ENCODE measurements at regions not wholly inside any gene's neighbourhood (a gene's known extent, or its start where the extent isn't known, plus 50 kb on each side); places are given as distances from the start of the nearest gene placed in this dataset.
"Not testable (repeated sequence)": the region's sequence is repeated elsewhere in the genome, so short reads cannot be mapped to it uniquely, and the experiment has no call there.

DNA sequence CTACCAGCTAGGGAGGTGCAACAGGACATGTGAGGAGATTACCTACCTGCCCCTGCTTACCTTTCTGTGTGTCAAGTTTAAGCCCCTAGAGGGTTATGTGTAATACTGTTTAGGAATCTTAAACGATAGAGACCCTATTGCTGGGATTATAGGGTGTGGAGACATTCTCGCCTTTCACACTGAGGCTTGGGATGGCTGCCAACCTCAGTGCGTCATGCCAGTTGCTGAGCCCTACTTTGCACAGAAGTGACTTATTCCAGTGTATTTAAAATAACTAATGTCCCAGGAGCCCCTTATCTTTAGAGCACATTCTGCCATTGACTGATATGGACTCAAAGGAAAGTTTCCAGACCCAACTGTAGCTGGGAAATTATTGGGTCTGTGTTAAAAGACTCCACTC lies 76.6 kb upstream of the XPA start:
- no peak for DNase-seq

DNA sequence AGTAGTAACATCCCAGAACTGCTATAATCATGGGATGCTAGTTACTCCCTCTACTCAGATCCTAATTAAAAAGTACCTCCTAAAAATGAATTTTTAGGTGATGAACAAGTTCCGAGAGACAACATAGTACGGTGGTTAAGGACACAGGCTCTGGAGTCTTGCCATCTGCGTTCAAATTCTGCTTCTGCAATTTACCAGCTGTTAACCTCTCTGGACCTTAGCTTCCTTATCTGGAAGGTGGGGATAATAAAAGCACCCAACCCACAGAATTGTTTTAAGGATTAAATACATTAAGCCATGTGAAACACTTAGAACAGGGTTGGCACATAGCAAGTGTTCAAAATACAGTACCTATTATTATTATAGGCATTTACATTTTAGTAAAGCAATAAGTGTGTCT lies 77.5 kb upstream of the XPA start:
- no peak for DNase-seq

DNA sequence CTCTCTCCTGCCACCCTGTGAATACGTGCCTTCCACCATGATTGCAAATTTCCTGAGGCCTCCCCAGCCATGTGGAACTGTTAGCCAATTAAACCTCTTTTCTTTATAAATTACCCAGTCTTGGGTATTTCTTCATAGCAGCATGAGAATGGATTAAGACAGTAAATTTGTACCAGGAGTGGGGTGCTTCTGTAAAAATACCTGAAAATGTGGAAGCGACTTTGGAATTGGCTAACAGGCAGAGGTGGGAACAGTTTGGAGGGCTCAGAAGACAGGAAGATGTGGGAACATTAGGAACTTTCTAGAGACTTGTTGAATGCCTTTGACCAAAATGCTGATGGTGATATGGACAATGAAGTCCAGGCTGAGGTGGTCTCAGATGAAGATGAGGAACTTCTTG lies 74.3 kb upstream of the FOXE1 start:
- DNase-seq, result not testable (repeated sequence)

DNA sequence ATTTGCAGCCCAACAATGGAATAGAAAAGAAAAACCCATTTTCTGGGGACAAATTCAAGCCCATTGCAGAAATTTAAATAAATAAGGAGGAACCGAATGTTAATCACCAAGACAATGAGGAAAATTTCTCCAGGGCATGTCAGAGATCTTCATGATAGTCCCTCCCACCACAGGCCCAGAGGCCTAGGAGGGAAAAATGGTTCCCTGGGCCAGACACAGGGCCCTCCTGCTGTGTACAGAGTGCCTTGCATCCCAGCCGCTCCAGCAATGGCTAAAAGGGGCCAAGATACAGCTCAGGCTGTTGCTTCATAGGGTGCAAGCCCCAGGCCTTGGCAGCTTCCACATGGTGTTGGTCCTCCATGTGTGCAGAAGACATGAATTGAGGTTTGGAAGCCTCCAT lies 73.4 kb upstream of the FOXE1 start:
- no peak for DNase-seq

DNA sequence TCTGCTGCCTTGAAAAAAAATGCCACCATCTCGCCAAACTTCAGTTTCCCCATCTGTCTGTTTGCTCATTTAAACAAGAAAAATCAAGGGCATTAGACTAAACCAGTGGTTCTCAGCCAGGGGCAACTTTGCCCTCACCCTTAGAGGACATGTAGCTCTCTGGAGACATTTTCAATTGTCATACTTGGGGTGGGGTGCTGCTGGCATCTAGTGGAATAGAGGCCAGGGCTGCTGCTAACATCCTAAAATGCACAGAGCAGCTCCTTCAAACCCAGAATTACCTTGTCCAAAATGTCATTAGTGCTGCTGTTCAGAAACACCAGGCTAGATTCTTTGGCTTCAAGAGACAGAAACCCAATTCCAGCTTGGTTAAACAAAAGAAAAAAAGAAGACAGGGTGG lies 71.1 kb upstream of the FOXE1 start:
- DNase-seq, result no peak

DNA sequence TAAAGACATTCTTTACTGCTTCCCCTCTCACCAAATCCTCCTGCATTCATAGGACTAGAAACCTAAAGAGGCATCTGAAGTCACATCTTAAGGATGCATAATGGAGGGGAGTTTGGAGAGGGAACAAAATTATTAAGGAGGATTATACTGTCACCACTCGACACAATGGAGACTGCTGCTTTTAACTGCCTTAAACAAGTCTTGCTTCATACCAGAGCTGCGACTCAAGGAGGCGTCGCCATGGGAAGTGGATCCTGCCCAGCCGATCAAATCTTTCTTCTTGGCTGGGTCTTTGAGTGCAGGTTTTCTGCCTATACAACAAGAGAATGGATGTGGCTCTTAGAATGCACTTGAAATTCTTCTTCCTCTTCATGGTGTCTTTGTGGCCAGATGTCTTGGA lies 66.7 kb upstream of the FOXE1 start:
- no peak for DNase-seq

DNA sequence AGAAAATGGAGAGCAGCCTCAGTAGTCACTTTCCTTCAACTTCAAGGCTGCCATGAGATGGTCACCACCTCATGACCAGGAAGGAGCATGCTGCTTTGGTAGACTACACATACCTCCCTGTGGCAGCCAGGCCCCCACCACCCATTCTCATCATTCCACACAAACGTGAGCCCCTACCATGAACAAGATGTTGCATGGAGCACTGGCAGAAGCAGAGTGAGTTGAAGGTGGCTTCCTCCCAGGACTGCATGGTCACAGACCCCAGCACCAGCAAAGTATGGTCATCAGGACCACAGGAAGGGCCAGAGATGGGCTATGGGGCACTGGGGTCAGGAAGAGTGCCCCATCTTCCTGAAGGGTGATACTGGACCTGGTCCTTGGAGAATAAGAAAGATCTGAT lies 65.5 kb upstream of the FOXE1 start:
- no peak for DNase-seq

DNA sequence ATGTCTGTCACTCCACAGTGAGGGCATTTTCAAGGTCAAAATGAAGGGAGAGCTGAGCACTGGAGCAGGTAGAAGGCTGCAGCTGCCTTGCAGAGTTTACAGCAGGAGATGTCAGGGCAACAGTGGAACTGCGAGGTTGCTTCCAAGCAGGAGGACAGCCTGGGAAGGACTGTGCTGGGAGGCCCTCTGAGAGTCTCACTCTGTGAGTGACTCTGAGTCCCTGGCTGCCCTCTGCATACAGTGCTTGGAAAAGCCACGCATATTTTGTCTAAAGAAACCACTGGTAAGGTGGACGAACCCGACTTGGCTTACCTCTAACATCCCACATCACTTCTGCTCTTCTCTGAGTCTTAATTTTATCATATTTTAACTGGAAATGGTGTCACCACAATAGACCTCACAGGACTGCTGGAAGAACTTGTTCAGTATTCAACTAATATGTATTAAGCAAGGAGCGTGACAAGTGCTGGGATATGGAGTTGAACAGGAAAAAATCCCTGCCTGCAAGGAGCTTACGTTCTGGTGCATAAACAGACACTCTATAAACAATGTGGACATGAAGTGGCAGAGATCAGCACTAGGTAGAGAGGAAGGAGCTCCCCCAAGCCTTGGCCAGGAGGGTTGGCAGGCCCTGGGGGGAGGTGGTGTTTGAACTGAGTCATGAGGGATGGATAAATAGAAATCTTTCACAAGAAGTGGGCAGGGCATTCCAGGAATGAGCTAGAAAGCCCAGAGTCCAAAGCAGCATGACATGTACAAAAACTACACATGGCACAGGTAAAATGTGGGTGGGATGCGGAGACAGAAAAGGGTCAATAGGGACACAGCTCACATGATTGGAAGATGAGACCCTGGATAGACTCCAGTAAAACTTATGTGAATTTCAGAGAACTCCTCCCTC lies 64.0 kb upstream of the FOXE1 start:
- no peak for DNase-seq

DNA sequence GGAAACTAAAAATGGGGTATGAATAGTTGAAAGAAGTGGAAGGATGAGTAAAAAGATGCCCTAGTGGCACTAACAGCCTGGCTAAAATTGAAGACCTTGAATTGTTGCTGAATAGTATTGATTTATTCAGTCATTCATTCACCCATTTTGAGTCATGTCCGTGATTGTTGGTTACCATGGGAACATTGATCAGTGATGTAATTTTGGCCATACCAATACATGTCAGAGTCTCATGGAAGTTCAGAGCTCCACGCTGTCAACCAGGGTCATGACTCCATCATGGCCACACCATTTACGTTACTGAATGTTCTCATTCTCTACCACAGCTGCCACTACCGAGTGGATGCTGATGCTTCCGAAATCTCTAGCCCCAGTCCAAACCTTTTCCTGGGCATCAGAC lies 62.5 kb upstream of the FOXE1 start:
- DNase-seq, result no peak

DNA sequence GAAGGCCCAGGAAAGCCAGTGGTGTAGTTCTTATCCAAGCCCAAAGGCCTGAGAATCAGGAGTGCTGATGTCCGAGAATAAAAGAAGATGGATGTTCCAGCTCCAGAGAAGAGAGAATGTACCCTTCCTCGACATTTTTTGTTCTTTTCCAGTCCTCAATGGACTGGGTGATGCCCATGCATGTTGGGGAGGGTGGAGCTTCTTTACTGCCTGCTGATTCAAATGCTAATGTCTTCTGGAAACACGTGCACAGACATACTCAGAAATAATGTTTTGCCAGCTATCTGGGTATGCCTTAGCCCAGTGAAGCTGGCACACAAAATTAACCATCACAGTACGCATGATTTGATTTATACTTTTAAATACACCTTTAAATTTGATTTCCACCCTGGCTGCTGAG lies 61.5 kb upstream of the FOXE1 start:
- DNase-seq, result no peak

DNA sequence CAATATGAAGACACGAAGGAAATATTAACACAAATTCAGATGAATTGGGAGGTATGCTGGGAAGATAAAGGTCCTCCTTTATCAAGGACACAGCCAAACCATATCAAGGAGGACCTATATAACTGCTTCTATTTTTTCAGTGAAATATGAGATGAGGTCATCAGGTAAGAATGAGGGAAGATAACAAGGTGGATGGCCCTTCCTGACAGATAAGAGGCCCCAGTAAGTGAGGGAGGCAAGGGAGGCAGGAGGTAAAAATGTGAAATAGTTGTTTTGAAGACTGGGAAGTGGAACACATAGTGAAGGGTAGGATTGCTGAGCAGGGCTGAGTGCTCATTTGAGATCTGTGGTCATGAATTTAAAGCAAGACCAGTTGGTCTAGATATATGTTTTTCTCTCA lies 60.0 kb upstream of the FOXE1 start:
- DNase-seq, result no peak

DNA sequence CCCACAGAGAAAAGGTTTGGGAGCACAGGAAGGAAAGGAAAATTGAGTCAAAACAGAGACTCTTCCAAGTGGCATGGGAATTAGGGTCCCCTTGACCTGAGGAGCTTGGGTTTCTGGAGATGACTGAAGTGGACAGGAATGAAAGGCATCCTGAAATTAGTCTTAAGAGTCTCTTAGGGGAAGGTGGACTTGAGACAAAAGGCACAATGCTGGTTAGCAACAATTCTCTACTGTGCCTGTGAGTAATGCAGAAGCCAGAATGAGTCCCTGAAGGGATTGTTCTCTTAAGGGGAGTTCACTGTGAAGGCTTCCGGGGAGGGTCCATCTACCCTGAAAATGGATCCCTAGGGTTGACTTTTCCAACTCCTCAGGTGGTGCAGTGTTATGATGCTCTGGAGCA lies 58.4 kb upstream of the FOXE1 start:
- no peak for DNase-seq

DNA sequence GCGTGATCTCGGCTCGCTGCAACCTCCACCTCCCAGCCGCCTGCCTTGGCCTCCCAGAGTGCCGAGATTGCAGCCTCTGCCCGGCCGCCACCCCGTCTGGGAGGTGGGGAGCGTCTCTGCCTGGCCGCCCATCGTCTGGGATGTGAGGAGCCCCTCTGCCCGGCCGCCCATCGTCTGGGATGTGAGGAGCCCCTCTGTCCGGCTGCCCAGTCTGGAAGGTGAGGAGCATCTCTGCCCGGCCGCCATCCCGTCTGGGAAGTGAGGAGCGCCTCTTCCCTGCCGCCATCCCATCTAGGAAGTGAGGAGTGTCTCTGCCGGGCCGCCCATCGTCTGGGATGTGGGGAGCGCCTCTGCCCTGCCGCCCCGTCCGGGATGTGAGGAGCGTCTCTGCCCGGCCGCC lies 56.9 kb upstream of the FOXE1 start:
- not testable (repeated sequence) for DNase-seq

DNA sequence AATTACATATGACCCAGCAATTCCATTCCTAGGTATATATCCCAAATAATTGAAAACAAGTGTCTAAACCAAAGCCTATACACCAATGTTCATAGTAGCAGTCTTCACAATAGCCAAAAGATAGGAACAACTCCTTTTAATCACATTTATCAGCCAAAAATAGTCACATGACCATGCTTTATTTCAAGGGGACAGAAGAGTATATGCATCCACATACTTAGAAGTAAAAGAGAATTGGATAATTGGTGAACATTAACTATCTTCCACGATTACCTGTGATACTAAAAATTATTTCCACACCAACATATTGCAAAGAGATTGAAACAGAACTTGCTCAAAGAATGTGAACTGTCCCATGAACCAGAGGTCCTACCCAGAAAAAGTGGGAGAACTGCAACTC lies 51.8 kb upstream of the FOXE1 start:
- DNase-seq, result no peak

DNA sequence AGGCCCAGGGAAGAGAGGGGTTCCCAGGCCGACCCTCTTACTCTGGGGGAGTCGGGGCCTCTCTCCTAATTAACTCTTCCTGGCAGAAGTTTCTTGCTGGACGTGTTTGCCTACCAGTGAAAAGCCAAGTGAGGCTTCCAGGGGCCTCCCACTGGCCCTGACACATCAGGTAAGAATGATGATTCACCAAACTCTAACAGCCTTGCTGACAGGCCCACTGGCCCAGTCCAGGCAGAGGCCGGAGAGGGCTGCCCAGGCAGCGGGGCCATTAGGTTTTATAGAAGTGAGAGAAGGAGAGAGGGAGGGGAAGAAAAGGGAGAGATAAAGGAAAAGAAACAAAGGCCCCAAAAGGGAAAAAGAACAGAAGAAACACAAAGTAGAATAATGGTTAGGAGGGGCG lies 50.8 kb upstream of the FOXE1 start:
- DNase-seq, result no peak

DNA sequence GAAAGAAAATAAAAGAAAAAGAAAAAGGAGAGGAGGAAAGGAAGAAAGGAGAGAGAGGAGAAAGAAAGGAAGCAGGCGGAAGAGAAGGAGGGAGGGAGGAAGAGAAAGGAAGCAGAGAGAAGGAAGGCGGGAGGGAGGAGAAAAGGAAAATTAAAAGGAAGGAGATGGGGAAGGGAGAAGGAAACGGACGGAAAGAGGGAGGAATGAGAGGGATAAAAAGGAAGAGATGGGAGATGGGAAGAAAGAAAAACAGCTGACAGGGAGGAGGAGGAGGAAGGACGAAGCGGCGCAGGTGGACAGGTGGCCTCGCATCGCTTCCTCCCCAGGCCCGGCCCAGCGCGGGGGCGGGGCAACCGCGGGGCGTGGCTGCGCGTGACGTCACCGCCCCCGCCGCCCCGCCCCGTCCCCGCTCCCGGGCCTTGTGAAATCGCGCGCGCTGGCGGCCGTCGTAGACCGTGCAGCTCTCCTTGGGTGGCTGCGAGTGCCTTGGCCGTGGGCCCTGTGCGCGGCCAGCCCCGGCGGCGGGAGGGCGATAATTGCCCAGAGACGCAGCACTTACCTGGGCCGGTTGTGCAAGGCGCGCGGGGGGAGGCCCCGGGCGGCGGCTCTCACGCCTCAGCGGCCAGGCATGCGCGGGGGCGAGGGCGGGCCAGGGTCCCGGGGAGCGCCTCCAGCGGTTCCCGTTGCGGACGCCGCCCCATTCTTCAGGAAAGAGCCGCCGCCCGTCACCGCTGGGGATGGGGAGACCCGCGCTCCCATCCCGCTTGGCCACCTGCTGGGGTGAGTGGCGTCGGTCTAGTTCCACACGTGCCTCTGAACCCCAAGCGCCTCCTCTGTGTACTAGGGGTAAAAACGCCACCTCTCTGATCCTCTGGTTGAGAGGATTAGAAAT lies 49.6 kb upstream of the FOXE1 start:
- peak; percentile 65 for DNase-seq

Data from stimulated activated naive CD4-positive, alpha-beta T cell treated with Interleukin-2 at 50 U/mL for 16 hours (primary cell).